ENCODE measurements at regions not wholly inside any gene's neighbourhood (a gene's known extent, or its start where the extent isn't known, plus 50 kb on each side); places are given as distances from the start of the nearest gene placed in this dataset.

DNA sequence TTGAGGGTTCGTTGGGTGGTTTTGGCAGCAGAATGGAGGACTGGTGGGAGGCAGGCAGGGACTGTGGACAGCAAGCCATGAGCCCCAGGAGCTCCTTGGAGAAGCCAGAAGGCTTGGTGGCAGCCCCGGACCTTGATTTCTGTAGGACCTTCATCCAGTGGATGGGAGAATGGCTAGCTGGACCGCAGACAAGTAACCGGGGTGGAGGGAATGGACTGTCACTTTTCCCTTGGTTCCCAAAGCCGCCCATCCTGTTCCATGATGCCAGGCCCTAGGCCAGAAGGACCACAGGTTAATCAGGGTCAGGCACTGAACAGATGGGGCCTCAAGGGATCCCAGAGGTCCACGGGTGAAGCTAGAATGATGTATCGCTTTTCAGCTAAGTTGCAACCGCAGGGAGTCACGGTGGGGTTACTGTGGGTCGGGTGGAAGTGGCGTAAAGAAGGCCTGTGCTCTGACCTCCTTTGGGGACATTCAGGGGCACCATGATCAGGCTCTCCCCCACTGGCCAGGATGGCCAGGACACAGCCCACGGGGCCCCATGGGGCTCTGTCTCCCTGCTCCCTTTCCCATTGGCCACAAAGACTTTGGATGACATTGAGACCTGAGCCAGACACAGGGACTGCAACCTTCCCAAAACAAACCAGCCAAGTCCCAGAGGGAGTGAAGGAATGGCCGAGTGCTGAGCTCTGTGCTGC is 66.9 kb upstream of the MRTFB start:
- Histone ChIP-seq H3K4me2 (ENCODE audit: control insufficient read depth, insufficient read depth) (no peak overlapping the region), H3K36me3 (ENCODE audit: control insufficient read depth in 2 of 2, insufficient read depth in 2 of 2, low read length in 1 of 2) (no peaks in the 10 kb centered on the region), H4K20me1 (ENCODE audit: control insufficient read depth, insufficient read depth) (no peaks in the 10 kb centered on the region), H3K9ac (ENCODE audit: control insufficient read depth, insufficient read depth, low read length) (no peak overlapping the region), H3K79me2 (ENCODE audit: control insufficient read depth, insufficient read depth, low read length) (no peaks in the 10 kb centered on the region), H3K4me1 (ENCODE audit: control insufficient read depth, insufficient read depth, low read length) (peaks cover 27% of the 10 kb centered on the region), H2AFZ (ENCODE audit: control insufficient read depth, low read depth, low read length) (no peak overlapping the region), H3K4me3 (no peak overlapping the region), H3K9me3 (replicated peaks; ENCODE audit: control insufficient read depth, insufficient read depth, low read length) (no peaks in the 10 kb centered on the region), H3K27ac (ENCODE audit: control insufficient read depth, insufficient read depth) (no peak overlapping the region), H3K27me3 (replicated peaks in 1 of 2; ENCODE audit: control insufficient read depth in 2 of 2, insufficient read depth in 2 of 2, low read length in 1 of 2) (no peaks in the 10 kb centered on the region)
- ATAC-seq: no peak
- WGBS (ENCODE audit: insufficient coverage, insufficient replicate concordance, low lambda C conversion rate, missing lambda C conversion rate): 80% methylated on average over 13 of the region's 13 CpGs
- TF ChIP-seq SP1 (IDR thresholded peaks at IDR 0.05; ENCODE audit: low read depth, low read length) (no peak), ATF2 (IDR thresholded peaks at IDR 0.05; ENCODE audit: low read length) (no peak), E4F1 (IDR thresholded peaks at IDR 0.05; ENCODE audit: borderline replicate concordance, partially characterized antibody) (no peak)
- ChIA-PET CTCF (interaction anchor here (0.6 to 1.4 kb wide), 4 partner anchors 9 to 326 kb away, joined by 3 to 5 read pairs (median 4); partner anchors contain the start of gene ERCC4), SMC1A (ENCODE audit: uncharacterized antibody, unreplicated experiment) (no interaction called here), POLR2A (interaction anchor here (0.6 kb wide), 1 partner anchor 416 kb away, joined by 3 read pairs; no protein-coding TSS in a partner anchor), RAD21 (ENCODE audit: unreplicated experiment) (interaction anchor here (0.9 to 1.0 kb wide), 3 partner anchors 11 to 237 kb away, joined by 3 read pairs; no protein-coding TSS in a partner anchor)
- no peak for FAIRE-seq
- BruUV-seq (replicated peaks): no TSS peak
- intact Hi-C loops (cut with micrococcal nuclease; ENCODE audit: unreplicated experiment): no loop called here
- DNase-seq (ENCODE audit: low read depth, low spot score): no peak
- in situ Hi-C loops (cut with MboI): no loop called here
